GM19452 (cell line): ENCODE measurements at regions not wholly inside any gene's neighbourhood (a gene's known extent, or its start where the extent isn't known, plus 50 kb on each side); places are given as distances from the start of the nearest gene placed in this dataset.
"Not testable (repeated sequence)": the region's sequence is repeated elsewhere in the genome, so short reads cannot be mapped to it uniquely, and the experiment has no call there.

ENCODE experiments used
- ATAC-seq: cut with Tn5 transposase; IDR thresholded peaks from one replicate; pipeline ENCODE4 v1.9.1; 2021; ENCODE audit not compliant: unreplicated experiment

DNA sequence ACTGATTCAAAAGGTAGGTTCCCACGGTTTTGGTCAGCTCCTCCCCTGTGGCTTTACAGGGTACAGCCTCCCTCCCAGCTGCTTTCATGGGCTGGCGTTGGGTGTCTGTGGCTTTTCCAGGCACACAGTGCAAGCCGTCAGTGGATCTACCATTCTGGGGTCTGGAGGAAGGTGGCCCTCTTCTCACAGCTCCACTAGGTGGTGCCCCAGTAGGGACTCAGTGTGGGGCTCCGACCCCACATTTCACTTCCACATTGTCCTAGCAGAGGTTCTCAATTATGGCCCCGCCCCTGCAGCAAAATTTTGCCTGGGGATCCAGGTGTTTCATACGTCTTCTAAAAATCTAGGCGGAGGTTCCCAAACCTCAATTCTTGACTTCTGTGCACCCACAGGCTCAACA, 324.6 kb upstream of the PHF14 start:
- ATAC-seq = not testable (repeated sequence)

DNA sequence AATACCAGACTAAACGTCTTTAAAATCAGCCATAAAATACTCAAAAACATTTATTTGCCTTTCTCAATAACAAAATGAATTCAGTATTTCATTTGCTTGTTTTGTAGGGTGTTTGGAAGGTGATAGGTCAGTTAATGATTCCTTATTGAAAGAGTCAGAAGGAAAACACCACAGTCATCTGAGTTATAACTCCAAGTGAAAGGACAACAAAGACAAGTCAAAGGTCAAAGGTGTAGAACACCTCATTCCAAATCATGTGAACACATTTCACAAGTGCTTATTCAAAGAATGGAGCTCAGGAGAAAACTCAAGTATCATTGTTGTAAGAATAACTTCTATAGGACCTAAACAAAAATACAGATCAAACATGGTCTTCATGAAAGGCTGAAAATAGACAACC, 318.6 kb upstream of the PHF14 start:
- ATAC-seq = no peak

DNA sequence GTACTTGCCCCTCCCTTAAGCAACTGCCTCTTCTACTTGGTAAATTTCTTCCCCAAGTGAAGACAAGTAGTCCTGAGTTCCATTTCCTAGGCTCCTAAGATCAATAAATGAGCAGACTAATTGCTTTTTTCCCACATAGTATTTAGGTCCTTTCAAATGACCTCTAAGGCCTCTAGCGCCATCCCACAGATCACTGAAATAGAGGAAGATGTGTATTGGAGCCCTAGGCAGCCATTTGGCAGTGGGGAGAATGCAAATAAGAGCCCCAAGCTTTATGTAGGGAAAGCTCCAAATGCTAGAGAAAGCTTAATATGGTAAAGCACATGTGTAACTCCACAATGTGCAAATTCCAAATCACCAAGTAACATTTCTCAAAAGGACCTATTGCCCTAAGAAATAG, 316.5 kb upstream of the PHF14 start:
- no peak for ATAC-seq

DNA sequence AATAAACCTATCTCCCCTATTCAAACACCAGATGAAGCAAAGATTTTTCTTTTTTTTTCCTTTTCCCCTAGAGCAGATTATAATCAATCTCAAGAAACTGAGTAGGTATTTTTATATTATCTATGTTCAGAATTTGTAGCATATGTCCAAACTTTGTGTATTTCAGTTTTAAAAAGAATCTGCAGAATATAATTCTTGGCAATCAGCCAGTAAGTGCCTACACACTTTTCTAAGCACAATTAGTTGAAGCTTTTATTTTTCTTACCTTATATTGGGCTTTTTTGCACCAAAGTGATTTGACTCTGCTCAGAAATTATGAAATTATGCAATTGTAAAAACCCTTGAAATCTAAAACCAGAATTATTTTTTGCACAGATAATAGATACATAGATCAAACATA, 315.8 kb upstream of the PHF14 start:
- ATAC-seq = no peak

GRCh38 chr7:10662491-10662890, 311.2 kb upstream of the PHF14 start:
- no peak for ATAC-seq

GRCh38 chr7:10662982-10663884, 310.4 kb upstream of the PHF14 start:
- ATAC-seq = no peak

DNA sequence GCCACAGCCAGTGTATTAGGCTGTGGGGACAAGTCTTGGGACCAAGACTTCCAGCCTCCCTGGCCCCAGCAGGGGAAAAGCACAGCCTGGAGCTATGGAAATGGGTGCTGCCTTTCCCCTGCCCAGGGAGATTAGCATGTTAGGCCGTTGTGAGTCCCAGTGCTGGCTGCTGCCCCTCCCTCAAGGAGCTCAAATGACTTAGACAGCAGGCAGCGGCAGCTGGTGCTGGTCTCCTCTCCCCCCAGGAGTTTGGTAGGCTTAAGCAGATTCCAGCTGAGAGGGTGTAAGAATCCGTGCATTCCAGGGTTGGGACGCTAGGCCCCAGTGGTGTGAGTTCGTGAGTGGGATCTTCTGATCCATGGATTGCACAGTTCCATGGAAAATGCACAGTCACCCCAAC, 301.5 kb upstream of the PHF14 start:
- ATAC-seq = no peak

- ATAC-seq = no peak
Measured at GRCh38 chr7:10677211-10677610, 296.5 kb upstream of the PHF14 start.

DNA sequence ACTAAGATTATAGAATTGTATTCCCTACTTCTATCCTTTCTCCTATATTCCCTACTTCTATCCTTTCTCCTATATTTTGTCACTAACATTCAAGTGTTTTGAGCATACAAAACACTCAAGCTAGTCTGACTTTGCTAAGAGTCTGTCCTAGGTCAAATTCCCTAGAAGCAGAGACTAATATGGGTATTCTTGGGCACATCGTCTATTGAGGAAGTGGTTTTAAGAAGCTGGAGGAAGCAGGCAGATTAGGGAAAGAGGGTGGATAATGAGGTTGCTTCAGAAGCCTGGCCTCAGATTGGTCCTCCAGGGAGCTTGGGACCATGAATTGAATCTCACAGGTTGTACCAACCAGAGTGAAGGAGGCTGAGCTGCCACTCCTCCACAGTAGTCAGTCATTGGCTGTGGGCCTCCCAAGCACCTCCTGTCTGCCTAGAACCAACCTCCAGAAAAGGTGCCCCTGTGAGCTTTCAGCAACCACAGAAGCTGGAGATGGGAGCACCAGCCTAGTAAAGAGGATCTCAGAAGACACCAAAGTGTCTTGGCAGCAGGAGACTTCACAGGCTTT, 295.9 kb upstream of the PHF14 start:
- ATAC-seq = no peak

DNA sequence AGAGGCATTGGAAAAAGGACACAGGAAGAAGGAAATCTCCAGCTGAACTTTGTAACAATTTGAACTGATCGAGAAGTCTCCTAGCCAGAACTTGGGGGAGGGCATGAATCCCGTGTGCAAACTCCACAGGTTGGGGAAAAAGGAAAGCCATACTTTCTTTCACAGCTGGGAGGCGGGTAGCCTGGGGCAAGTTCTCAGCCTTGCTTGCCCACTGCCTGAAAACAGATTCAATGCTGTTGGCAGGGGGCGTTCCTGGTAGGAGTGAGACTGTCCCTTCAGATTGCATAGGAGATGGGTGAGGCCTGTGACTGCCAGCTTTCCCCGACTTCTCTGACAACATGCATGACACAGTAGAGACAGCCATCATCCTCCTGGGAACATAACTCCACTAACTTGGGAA, 289.1 kb upstream of the PHF14 start:
- no peak for ATAC-seq

DNA sequence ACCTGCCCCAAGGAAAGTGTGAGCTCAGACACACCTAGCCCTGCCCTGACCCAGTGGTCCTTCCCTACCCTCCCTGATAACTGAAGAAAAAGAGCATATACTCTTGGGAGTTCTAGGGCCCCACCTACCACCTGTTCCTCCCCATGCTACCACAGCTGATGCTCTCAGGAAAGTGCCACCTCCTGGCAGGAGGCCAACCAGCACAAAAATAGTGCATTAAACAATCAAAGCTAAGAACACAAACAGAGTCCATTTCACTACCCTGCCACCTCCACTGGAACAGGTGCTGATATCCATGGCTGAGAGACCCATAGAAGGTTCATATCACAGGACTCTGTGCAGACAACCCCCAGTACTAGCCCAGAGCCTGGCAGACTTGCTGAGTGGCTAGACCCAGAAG, 288.6 kb upstream of the PHF14 start:
- no peak for ATAC-seq

GRCh38 chr7:10688544-10688943, 285.1 kb upstream of the PHF14 start:
- no peak for ATAC-seq

DNA sequence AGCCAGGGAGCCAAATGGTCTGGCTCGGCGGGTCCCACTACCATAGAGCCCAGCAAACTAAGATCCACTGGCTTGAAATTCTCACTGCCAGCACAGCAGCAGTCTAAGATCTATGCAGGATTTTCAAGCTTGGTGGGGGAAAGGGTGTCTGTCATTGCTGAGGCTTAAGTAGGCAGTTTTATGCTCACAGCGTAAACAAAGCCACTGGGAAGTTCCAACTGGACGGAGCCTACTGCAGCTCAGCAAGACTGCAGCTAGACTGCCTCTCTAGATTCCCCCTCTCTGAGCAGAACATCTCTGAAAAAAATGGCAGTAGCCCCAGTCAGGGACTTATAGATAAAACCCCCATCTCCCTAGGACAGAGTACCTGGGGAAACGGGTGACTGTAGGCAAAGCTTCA, 277.6 kb upstream of the PHF14 start:
- ATAC-seq = no peak

GRCh38 chr7:10703059-10703458, 270.6 kb upstream of the PHF14 start:
- ATAC-seq = no peak

DNA sequence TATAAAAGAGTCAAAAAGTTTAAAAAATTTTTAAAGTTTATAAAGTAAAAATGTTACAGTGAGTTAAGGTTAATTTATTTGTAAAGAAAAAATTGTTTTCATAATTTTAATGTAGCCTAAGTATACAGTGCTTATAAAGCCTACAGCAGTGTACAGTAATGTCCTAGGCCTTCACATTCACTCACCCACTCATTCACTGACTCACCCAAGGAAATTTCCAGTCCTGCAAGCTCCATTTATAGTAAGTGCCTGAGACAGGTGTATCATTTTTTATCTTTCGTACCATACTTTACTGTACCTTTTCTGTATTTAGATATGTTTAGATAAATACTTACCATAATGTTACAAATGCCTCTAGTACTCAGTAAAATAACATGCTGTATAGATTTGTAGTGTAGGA, 269.7 kb upstream of the PHF14 start:
- ATAC-seq = no peak

GRCh38 chr7:10704653-10705052, 269.0 kb upstream of the PHF14 start:
- ATAC-seq = no peak

DNA sequence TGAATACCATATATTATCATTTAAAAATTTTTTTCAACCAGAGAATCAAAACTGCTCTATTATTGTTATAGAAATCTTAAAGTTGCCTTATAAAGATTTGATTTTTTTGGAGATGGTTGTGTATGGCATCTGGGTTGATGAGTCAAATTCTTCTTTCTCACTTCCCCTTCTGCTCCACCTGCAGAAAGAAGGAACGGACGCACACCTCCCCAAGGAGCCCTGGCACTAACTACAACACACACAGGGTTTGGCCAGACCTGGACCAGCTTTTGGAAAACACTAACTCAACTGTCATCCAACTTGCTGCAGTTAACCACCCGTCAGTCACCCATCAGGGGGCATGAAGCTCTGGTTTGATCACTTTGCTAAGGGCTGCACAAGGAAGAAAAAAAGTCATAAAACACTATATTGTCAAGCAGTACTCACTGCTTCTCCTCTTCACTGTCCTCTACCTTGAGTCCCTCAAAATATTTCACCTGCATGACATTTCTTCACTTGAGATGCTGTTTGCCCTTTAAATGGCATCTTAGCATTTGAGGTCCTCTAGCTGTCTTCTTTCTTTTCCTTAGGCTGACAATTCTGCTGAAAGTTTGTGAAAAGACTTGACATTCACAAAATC, 266.7 kb upstream of the PHF14 start:
- peak; percentile 98 for ATAC-seq

GRCh38 chr7:10707519-10707918, 266.2 kb upstream of the PHF14 start:
- peak; percentile 25 for ATAC-seq

- ATAC-seq = no peak
Measured at GRCh38 chr7:10708447-10708846, 265.2 kb upstream of the PHF14 start.

GRCh38 chr7:10718768-10719167, 254.9 kb upstream of the PHF14 start:
- ATAC-seq = no peak

DNA sequence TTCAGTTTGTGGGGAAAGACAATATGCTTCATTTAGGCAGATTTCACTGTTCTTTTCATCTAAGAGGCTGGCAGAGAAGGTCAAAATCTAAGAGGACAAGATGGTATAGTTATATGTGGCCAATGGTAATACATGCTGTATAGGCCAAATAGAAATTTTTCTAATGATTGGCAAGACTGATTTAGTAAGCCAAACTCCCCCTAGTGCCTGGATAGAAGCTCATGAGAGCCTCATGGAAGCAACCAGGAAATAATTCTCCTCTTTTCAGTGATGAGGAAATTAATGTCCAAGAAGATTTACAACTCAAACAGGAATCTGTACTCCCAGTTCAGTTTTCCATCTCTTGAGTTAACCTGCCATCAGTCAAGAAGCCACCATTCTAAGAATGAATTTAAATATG, 253.6 kb upstream of the PHF14 start:
- no peak for ATAC-seq

DNA sequence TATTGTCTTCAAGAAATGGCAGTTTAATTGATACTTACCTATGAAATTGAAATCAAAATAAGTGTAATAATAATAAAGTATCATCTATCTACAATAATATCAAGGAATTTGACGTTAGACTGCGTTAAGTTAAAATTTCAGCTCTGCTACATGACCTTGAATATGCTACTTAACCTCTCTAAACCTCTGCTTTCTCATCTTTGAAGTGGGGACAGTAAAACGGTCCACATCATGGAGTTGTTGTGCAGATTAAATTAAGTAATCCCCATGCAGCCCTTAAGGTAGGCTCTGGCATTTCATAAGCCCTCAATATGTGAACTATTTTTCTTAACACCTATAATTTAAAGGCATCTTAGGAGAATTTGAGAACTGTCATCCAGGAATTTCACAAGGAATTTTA, 252.4 kb upstream of the PHF14 start:
- no peak for ATAC-seq
